ENCODE measurements at regions not wholly inside any gene's neighbourhood (a gene's known extent, or its start where the extent isn't known, plus 50 kb on each side); places are given as distances from the start of the nearest gene placed in this dataset.

- Histone ChIP-seq H3K27me3 (no peaks in the 10 kb centered on the region), H3K4me1 (no peaks in the 10 kb centered on the region), H3K9me3 (no peaks in the 10 kb centered on the region), H3K4me3 (no peak overlapping the region), H3K36me3 (replicated peaks in 1 of 2; ENCODE audit: insufficient read depth in 1 of 2, low read depth in 2 of 2) (no peaks in the 10 kb centered on the region), H3K27ac (peak overlapping the region in 3 of 4 donors; percentile 3 to 28 (median 18))
- ATAC-seq (peak; percentile 53), DNase-seq (peak in 1 of 4 donors; percentile 7)
- WGBS, 2 donors: 64 to 70% methylated on average over 14 of the region's 14 CpGs
- intact Hi-C loops (cut with DNase I): no loop called here
- TF ChIP-seq CTCF (IDR thresholded peaks at IDR 0.05) (no peak), POLR2A (IDR thresholded peaks at IDR 0.05) (no peak)
These were observed 355.5 kb downstream of the LMO4 start for GRCh38 chr1:87684194-87684593.

DNA sequence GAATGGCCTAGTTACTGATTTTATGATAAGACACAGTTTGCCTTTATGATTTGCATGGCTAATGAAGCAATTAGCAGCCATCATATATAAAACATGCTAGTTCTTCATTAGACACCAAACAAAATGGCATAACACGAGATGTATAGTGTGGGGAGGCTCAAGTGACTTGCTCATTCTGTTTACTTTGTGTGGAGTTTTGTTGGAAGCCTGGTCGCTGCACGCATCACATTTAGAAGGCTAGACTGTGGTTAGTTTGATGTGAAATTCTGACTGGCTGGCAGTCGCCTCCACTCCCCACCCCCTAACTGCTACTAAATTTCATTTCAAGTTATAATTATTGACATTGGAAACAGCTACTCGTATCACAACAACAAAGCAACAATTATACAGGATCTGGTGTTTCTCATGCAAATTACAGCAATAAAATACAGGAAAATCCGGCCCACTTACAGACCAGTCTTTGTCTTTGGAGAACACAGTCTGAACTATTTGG is 356.1 kb downstream of the LMO4 start:
- Histone ChIP-seq H3K4me3 (no peak overlapping the region), H3K27me3 (no peaks in the 10 kb centered on the region), H3K36me3 (replicated peaks in 1 of 2; ENCODE audit: insufficient read depth in 1 of 2, low read depth in 2 of 2) (no peaks in the 10 kb centered on the region), H3K4me1 (peaks cover 2% of the 10 kb centered on the region), H3K27ac (peak overlapping the region in 3 of 4 donors; percentile 3 to 28 (median 18)), H3K9me3 (no peaks in the 10 kb centered on the region)
- intact Hi-C loops (cut with DNase I): no loop called here
- ATAC-seq (peak; percentile 29), DNase-seq (no peak)
- TF ChIP-seq POLR2A (IDR thresholded peaks at IDR 0.05) (no peak), CTCF (IDR thresholded peaks at IDR 0.05) (no peak)
- 53 to 60% methylated on average over 6 of the region's 6 CpGs for WGBS, 2 donors

DNA sequence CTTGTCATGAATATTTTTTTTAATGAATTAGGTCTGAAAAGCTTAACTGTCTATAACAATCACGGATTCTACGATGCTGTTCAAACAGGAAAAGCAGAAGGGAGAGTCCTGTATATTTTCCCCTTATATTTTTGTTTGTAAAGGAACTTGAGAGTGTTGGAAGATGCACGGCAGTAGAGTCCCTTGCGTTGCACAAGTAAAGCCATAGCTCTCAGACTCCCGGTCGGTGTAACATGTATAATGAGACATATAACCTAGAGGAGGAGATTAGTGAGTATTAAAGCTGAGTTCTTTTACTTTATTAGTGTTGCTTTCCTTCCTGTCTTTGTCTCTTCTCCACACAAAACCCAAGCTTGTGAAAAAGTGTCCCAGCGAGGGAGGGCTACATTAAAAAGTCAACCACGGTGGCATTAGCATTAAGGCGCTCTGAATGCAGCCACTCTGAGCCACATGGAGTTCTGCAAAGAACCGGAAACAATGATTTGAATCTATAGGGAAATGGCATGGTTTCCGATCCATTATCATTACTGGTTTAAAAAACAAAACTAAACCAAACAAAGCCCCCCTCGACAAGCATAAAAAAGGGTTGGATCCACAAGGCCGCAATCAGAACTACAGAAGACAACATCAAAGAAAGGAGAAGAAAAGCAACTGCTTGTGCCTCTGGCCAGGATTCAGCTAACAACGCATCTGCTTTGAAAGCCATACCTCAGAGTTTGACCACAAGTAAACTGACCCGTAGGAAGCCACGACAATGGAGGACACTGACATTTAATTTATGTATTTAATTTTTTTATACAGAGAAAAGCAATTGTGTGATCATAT is 356.8 kb downstream of the LMO4 start:
- intact Hi-C loops (cut with DNase I): no loop called here
- no peak overlapping the region for H3K4me3 ChIP-seq
- TF ChIP-seq CTCF (IDR thresholded peaks at IDR 0.05): no peak
- TF ChIP-seq POLR2A (IDR thresholded peaks at IDR 0.05): no peak
- ATAC-seq (no peak), DNase-seq (no peak)
- no peaks in the 10 kb centered on the region for H3K36me3 ChIP-seq (replicated peaks in 1 of 2; ENCODE audit: insufficient read depth in 1 of 2, low read depth in 2 of 2)
- H3K27ac ChIP-seq: no peak overlapping the region
- 77 to 78% methylated on average over 16 of the region's 16 CpGs for WGBS, 2 donors
- no peaks in the 10 kb centered on the region for H3K27me3 ChIP-seq
- no peaks in the 10 kb centered on the region for H3K9me3 ChIP-seq
- peaks cover 4% of the 10 kb centered on the region for H3K4me1 ChIP-seq

GRCh38 chr1:87686136-87686495 is 357.4 kb downstream of the LMO4 start:
- WGBS, 2 donors: 76 to 83% methylated on average over 1 of the region's 1 CpG
- no peak overlapping the region for H3K27ac ChIP-seq
- TF ChIP-seq POLR2A (IDR thresholded peaks at IDR 0.05) (no peak), CTCF (IDR thresholded peaks at IDR 0.05) (no peak)
- no peak for DNase-seq
- ATAC-seq: no peak
- H3K4me3 ChIP-seq: no peak overlapping the region
- intact Hi-C loops (cut with DNase I): no loop called here
- H3K27me3 ChIP-seq: no peaks in the 10 kb centered on the region
- H3K4me1 ChIP-seq: peaks cover 4% of the 10 kb centered on the region
- no peaks in the 10 kb centered on the region for H3K36me3 ChIP-seq (replicated peaks in 1 of 2; ENCODE audit: insufficient read depth in 1 of 2, low read depth in 2 of 2)
- H3K9me3 ChIP-seq: no peaks in the 10 kb centered on the region

GRCh38 chr1:87686671-87687070 is 358.0 kb downstream of the LMO4 start:
- ATAC-seq (no peak), DNase-seq (no peak)
- Histone ChIP-seq H3K27me3 (no peaks in the 10 kb centered on the region), H3K4me1 (peaks cover 4% of the 10 kb centered on the region), H3K9me3 (no peaks in the 10 kb centered on the region), H3K27ac (no peak overlapping the region), H3K36me3 (replicated peaks in 1 of 2; ENCODE audit: insufficient read depth in 1 of 2, low read depth in 2 of 2) (no peaks in the 10 kb centered on the region), H3K4me3 (no peak overlapping the region)
- TF ChIP-seq POLR2A (IDR thresholded peaks at IDR 0.05): no peak
- TF ChIP-seq CTCF (IDR thresholded peaks at IDR 0.05): no peak
- 83 to 100% methylated on average over 1 of the region's 1 CpG for WGBS, 2 donors
- intact Hi-C loops (cut with DNase I): no loop called here

Data from body of pancreas (tissue), 4 donors.